K562 (cell line): ENCODE measurements at regions not wholly inside any gene's neighbourhood (a gene's known extent, or its start where the extent isn't known, plus 50 kb on each side); places are given as distances from the start of the nearest gene placed in this dataset.

Experiments used
- ATAC-seq: fragments of 200-7000 bp; cut with Tn5 transposase; 3 replicates; pipeline ENCODE4 v1.9.1; 2020; ENCODE audit warnings: moderate library complexity
- BruUV-seq: library from RNA; stranded (reverse); fragments of 400-500 nt; replicated peaks from 2 replicates; lab custom pipeline; 2021; lab: Mats Ljungman, UMichigan
- CTCF ChIA-PET: fragments of 300-600 bp; formaldehyde crosslinking; extraction: SDS; loops from one replicate; lab custom pipeline; 2021; ENCODE audit warnings: low intra/inter-chr PET ratio; lab: Yijun Ruan, JAX
- POLR2A ChIA-PET: fragments of 300-600, 350-650 bp; sonication (Branson Sonifier 250); formaldehyde crosslinking; extraction: SDS; loops from one replicate; lab custom pipeline; 2021; ENCODE audit warnings: antibody characterized with exemption, inconsistent platforms; lab: Yijun Ruan, JAX
- DNase-seq, 4 experiments: peaks; one replicate each; pipeline versions ENCODE4 v3.0.0 to v3.0.0-alpha.2; 2011 to 2018; ENCODE audit warnings: low spot score in 3 of 4, mixed read lengths in 3 of 4; ENCODE audit errors: extremely low read depth in 1 of 4
- FAIRE-seq: peaks from 2 replicates; lab custom pipeline; 2011; peaks lifted over from hg19 to GRCh38; lab: Jason Lieb, UNC
- H2AFZ ChIP-seq: 2 replicates; pipeline ENCODE4 v1.6.0; 2011; ENCODE audit warnings: low read depth, low read length, control low read depth, inconsistent platforms
- H3K27ac ChIP-seq: fragments of 200-600 bp; 3 replicates; pipeline ENCODE4 v1.8.0; 2011; ENCODE audit warnings: low read depth, mild to moderate bottlenecking, control low read depth, inconsistent platforms, low read length, moderate library complexity, mixed read lengths; ENCODE audit errors: extremely low read depth
- H3K27me3 ChIP-seq, 2 experiments: fragments of 300-600 bp in 1 of 2; 2 replicates in 1 of 2; 3 replicates in 1 of 2; pipeline versions ENCODE4 v1.6.0 to v1.8.0; 2011; ENCODE audit warnings: inconsistent platforms in 2 of 2, low read length in 2 of 2, mild to moderate bottlenecking in 1 of 2, mixed read lengths in 1 of 2, moderate library complexity in 1 of 2; ENCODE audit not compliant: control insufficient read depth in 2 of 2, insufficient read depth in 2 of 2
- H3K36me3 ChIP-seq: fragments of 300-600 bp; 3 replicates; pipeline ENCODE4 v1.8.0; 2011; ENCODE audit warnings: mild to moderate bottlenecking, low read length, inconsistent platforms; ENCODE audit not compliant: control insufficient read depth, insufficient read depth
- H3K4me1 ChIP-seq, 2 experiments: fragments of 200-600 bp in 1 of 2; replicated peaks in 1 of 2; 2 replicates in 1 of 2; 3 replicates in 1 of 2; pipeline versions ENCODE4 v1.5.1 to v1.8.0; 2011; ENCODE audit warnings: inconsistent platforms in 2 of 2, low read length in 2 of 2, mild to moderate bottlenecking in 1 of 2, mixed read lengths in 1 of 2, moderate library complexity in 1 of 2; ENCODE audit not compliant: control insufficient read depth in 2 of 2, insufficient read depth in 2 of 2
- H3K4me2 ChIP-seq: 2 replicates; pipeline ENCODE4 v1.6.1; 2011; ENCODE audit warnings: low read length, control low read depth, inconsistent platforms, mixed read lengths; ENCODE audit not compliant: insufficient read depth
- H3K4me3 ChIP-seq: fragments of 200-600 bp; sonication (generic), shearing (Covaris generic); 2 replicates; pipeline ENCODE4 v1.5.1; 2016; ENCODE audit warnings: control low read depth, inconsistent platforms
- H3K79me2 ChIP-seq: fragments of 200-600 bp; 3 replicates; pipeline ENCODE4 v1.8.0; 2011; ENCODE audit warnings: low read length, inconsistent platforms; ENCODE audit not compliant: control insufficient read depth, insufficient read depth
- H3K9ac ChIP-seq, 2 experiments: 2 replicates each; pipeline versions ENCODE4 v1.6.0 to v1.6.1; 2011; ENCODE audit warnings: low read depth in 2 of 2, low read length in 2 of 2, control low read depth in 1 of 2, inconsistent platforms in 1 of 2, mild to moderate bottlenecking in 1 of 2, mixed read lengths in 1 of 2; ENCODE audit not compliant: insufficient read depth in 1 of 2
- H3K9me1 ChIP-seq: one replicate; pipeline ENCODE4 v1.6.0; 2011; ENCODE audit warnings: inconsistent platforms, mild to moderate bottlenecking, low read length, moderate library complexity; ENCODE audit not compliant: control insufficient read depth, insufficient read depth
- H3K9me3 ChIP-seq: replicated peaks from 2 replicates; pipeline ENCODE4 v1.5.1; 2011; ENCODE audit warnings: low read depth, low read length, inconsistent platforms; ENCODE audit not compliant: control insufficient read depth, insufficient read depth
- H4K20me1 ChIP-seq: replicated peaks from 2 replicates; pipeline ENCODE4 v1.6.1; 2011; ENCODE audit warnings: low read length, inconsistent platforms, mixed read lengths; ENCODE audit not compliant: control insufficient read depth, insufficient read depth
- EP400 ChIP-seq: fragments of 450-650 bp; IDR thresholded peaks from 2 replicates; pipeline ENCODE4 v1.6.1; 2017; ENCODE audit warnings: antibody characterized with exemption, mild to moderate bottlenecking, moderate library complexity
- KLF13 ChIP-seq: fragments of 450-650 bp; IDR thresholded peaks from 2 replicates; pipeline ENCODE4 v1.6.1; 2016; ENCODE audit warnings: missing genetic modification characterization, low read depth, mild to moderate bottlenecking, missing compliant biosample characterization, moderate library complexity, borderline replicate concordance
- MECOM ChIP-seq: fragments of 250-450 bp; sonication (Bioruptor Pico); IDR thresholded peaks from 2 replicates; pipeline ENCODE4 v1.8.0; 2022; ENCODE audit warnings: inconsistent platforms
- NFIC ChIP-seq: fragments of 450-650 bp; IDR thresholded peaks from 2 replicates; pipeline ENCODE4 v1.6.1; 2017; ENCODE audit warnings: mild to moderate bottlenecking, inconsistent platforms
- SFPQ ChIP-seq: fragments of 200-400 bp; formaldehyde crosslinking; IDR thresholded peaks from 2 replicates; pipeline ENCODE4 v1.6.1; 2017; ENCODE audit warnings: mild to moderate bottlenecking, low read depth, low read length, moderate library complexity
- TGIF2 ChIP-seq: sonication (generic); formaldehyde crosslinking; IDR thresholded peaks from 2 replicates; pipeline ENCODE4 v1.8.1; 2022; ENCODE audit warnings: mild to moderate bottlenecking, missing genetic modification reagents, moderate library complexity
- THRA ChIP-seq: fragments of 450-650 bp; IDR thresholded peaks from 2 replicates; pipeline ENCODE4 v1.6.1; 2017; ENCODE audit warnings: mild to moderate bottlenecking, moderate library complexity
- ZNF668 ChIP-seq: fragments of 250-450 bp; sonication (Bioruptor Pico); IDR thresholded peaks from 2 replicates; pipeline ENCODE4 v1.8.0; 2022; ENCODE audit warnings: mild to moderate bottlenecking, inconsistent platforms
- WGBS: fragments of 100-300 bp; shearing (Covaris generic); methylation state at CpG from one replicate; pipeline ENCODE4 v1.1.6; 2016; ENCODE audit warnings: low coverage, mixed read lengths; ENCODE audit not compliant: insufficient coverage; ENCODE audit errors: missing lambda C conversion rate; 5-methylcytosine and 5-hydroxymethylcytosine counted together
- in situ Hi-C: fragments of 300-500 bp; cut with MboI; formaldehyde crosslinking; loops from 4 replicates; pipeline ENCODE4 v1.15.0; 2018; ENCODE audit warnings: inconsistent platforms, mixed read lengths
- intact Hi-C: fragments of 100-400 bp; cut with micrococcal nuclease; formaldehyde crosslinking; loops from 2 replicates; pipeline ENCODE4 v1.14.2; 2022
- TF ChIP-seq, protein P1 (sequence below): fragments of 250-450 bp; sonication (Bioruptor Pico); IDR thresholded peaks from 2 replicates; pipeline ENCODE4 v1.8.0; 2022; ENCODE audit warnings: inconsistent platforms, mild to moderate bottlenecking, moderate library complexity, borderline replicate concordance

DNA sequence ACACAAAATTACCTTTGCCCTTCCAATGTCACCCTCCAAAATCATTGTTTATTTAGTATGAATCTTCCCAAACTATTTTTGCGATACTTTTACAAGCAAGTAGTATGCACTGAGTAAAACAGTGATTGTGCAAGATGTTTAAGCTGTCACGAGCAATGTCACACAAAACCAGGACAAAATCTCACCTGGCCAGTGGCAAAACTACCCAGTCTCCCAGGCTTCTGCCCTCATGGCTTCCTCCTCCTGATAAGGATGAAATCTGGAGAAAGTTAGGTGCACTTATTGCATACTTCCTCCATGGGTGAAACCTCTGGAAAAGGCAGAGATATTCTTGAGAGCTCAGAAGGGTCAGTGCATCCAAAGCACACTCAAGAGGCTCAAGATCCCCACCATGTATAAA lies 500.8 kb downstream of the IRS2 start:
- H2AFZ ChIP-seq, result no peak overlapping the region
- CTCF ChIA-PET, result no interaction called here
- TF ChIP-seq ZNF668 (CRISPR knock-in tag) (no peak), NFIC (no peak), THRA (no peak), MECOM (no peak), TGIF2 (CRISPR knock-in tag) (no peak), SFPQ (no peak), EP400 (no peak), KLF13 (no peak)
- TF ChIP-seq, protein P1, sequence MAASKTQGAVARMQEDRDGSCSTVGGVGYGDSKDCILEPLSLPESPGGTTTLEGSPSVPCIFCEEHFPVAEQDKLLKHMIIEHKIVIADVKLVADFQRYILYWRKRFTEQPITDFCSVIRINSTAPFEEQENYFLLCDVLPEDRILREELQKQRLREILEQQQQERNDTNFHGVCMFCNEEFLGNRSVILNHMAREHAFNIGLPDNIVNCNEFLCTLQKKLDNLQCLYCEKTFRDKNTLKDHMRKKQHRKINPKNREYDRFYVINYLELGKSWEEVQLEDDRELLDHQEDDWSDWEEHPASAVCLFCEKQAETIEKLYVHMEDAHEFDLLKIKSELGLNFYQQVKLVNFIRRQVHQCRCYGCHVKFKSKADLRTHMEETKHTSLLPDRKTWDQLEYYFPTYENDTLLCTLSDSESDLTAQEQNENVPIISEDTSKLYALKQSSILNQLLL, result no peak
- TF ChIP-seq, all 486 proteins: peak for 0
- H4K20me1 ChIP-seq, result no peaks in the 10 kb centered on the region
- no peaks in the 10 kb centered on the region for H3K9me3 ChIP-seq
- no peaks in the 10 kb centered on the region for H3K79me2 ChIP-seq
- DNase-seq, result no peak
- no peak overlapping the region for H3K4me2 ChIP-seq
- H3K36me3 ChIP-seq, result no peaks in the 10 kb centered on the region
- 0% methylated on average over 2 of the region's 2 CpGs for WGBS
- H3K27ac ChIP-seq, result no peak overlapping the region
- no peaks in the 10 kb centered on the region for H3K4me1 ChIP-seq
- BruUV-seq, result no TSS peak
- POLR2A ChIA-PET, result no interaction called here
- H3K9ac ChIP-seq, result no peak overlapping the region
- FAIRE-seq, result no peak
- H3K27me3 ChIP-seq, result no peaks in the 10 kb centered on the region
- intact Hi-C loops (loop anchor here (10.0 kb wide), 1 partner anchor 141 kb away; no protein-coding TSS in a partner anchor), in situ Hi-C loops (no loop called here)
- H3K4me3 ChIP-seq, result no peak overlapping the region
- H3K9me1 ChIP-seq, result no peaks in the 10 kb centered on the region
- no peak for ATAC-seq
